Activated naive CD8-positive, alpha-beta T cell treated with anti-CD3 and anti-CD28 coated beads for 36 hours (primary cell): ENCODE measurements at regions not wholly inside any gene's neighbourhood (a gene's known extent, or its start where the extent isn't known, plus 50 kb on each side); places are given as distances from the start of the nearest gene placed in this dataset.

Experiments used
- DNase-seq: peaks from one replicate; pipeline ENCODE4 v3.0.0; 2021
- H3K27ac Mint-ChIP-seq: one replicate; pipeline ENCODE4 v1.8.0; 2022; ENCODE audit warnings: mild to moderate bottlenecking, moderate library complexity, mixed read lengths
- H3K27me3 Mint-ChIP-seq: one replicate; pipeline ENCODE4 v1.8.0; 2022; ENCODE audit warnings: mild to moderate bottlenecking, mixed read lengths
- H3K36me3 Mint-ChIP-seq: one replicate; pipeline ENCODE4 v1.8.0; 2021; ENCODE audit warnings: mild to moderate bottlenecking, mixed read lengths
- H3K4me1 Mint-ChIP-seq: one replicate; pipeline ENCODE4 v1.8.0; 2021; ENCODE audit warnings: mixed read lengths
- H3K4me3 Mint-ChIP-seq: one replicate; pipeline ENCODE4 v1.8.0; 2022; ENCODE audit warnings: mild to moderate bottlenecking, moderate library complexity, mixed read lengths
- H3K9me3 Mint-ChIP-seq: one replicate; pipeline ENCODE4 v1.8.0; 2022; ENCODE audit warnings: mixed read lengths

- no peaks in the 10 kb centered on the region for H3K4me1 Mint-ChIP-seq
- no peaks in the 10 kb centered on the region for H3K36me3 Mint-ChIP-seq
- H3K27ac Mint-ChIP-seq: no peak overlapping the region
- H3K27me3 Mint-ChIP-seq: peaks cover 11% of the 10 kb centered on the region
- no peak overlapping the region for H3K4me3 Mint-ChIP-seq
- DNase-seq: no peak
- H3K9me3 Mint-ChIP-seq: no peaks in the 10 kb centered on the region
These were observed 298.8 kb downstream of the LMO7 start for GRCh38 chr13:75934889-75935288.

DNA sequence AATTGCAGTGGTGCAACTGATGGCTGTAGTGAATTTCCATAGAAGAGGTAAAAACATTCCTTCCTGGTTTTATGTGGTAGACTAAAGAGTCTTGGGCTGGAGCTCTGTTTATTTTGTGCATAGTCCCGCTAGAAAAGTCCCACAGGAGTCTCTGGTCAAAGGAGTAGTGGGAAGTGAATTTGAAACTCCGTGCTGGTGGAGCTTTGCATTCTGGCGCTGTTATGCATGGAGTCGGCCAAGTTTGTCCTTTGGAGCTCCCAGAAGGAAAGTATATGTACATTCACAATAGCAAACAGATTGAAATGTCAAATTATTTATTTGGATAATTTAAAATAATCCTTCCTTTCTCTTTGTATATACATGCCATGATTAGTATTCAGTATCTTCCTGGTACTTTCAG lies 296.5 kb downstream of the LMO7 start:
- H3K9me3 Mint-ChIP-seq: no peaks in the 10 kb centered on the region
- H3K4me3 Mint-ChIP-seq: no peak overlapping the region
- DNase-seq: no peak
- no peaks in the 10 kb centered on the region for H3K4me1 Mint-ChIP-seq
- H3K36me3 Mint-ChIP-seq: no peaks in the 10 kb centered on the region
- peaks cover 12% of the 10 kb centered on the region for H3K27me3 Mint-ChIP-seq
- no peak overlapping the region for H3K27ac Mint-ChIP-seq

DNA sequence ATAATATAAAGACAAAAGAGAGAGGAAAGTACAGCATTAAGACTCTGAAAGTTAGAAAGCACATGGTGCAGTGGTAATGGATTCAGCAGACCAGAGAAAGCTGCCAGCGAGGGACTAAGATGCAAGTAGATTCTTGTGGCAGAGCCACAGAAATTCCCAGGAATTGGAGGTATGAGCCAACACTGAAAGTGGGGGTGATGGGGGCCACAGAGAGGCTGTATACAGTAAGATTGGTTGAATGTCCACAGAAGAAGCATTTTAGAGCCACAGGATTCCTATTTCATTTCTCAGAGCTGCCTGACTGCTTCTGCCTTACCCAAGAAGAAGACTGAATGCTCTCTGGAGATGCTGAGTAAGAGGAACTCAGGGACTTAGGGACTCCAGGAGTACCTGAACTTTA lies 295.0 kb downstream of the LMO7 start:
- Mint-ChIP-seq H3K4me3 (no peak overlapping the region), H3K36me3 (no peaks in the 10 kb centered on the region), H3K4me1 (no peaks in the 10 kb centered on the region), H3K27ac (no peak overlapping the region), H3K27me3 (peaks cover 12% of the 10 kb centered on the region), H3K9me3 (no peaks in the 10 kb centered on the region)
- no peak for DNase-seq

GRCh38 chr13:75929076-75929475 lies 292.9 kb downstream of the LMO7 start:
- DNase-seq: no peak
- peaks cover 12% of the 10 kb centered on the region for H3K27me3 Mint-ChIP-seq
- no peak overlapping the region for H3K4me3 Mint-ChIP-seq
- no peaks in the 10 kb centered on the region for H3K9me3 Mint-ChIP-seq
- H3K4me1 Mint-ChIP-seq: no peaks in the 10 kb centered on the region
- H3K27ac Mint-ChIP-seq: no peak overlapping the region
- H3K36me3 Mint-ChIP-seq: no peaks in the 10 kb centered on the region

DNA sequence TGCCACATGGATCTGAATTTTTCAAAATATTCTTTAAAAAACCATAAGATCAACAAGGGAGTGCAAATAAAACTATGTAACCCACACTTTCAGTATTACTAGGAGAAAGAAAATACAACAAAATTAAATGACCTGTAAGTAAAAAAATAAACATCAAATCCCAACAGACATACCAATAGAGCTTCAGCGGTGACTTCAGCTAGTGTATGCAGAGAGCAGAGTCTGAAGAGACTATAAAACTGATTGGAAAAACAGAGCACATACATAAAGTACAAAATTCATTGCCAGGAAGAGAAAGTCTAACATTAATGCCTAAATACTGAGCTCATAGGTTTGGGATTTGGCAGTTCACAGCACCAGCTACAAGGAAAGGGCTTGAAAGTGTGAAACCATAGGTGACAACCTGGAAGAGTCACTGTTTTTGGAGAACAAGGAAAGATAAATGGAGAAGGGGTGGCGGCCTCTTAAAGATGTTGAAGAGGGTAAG lies 291.1 kb downstream of the LMO7 start:
- peaks cover 12% of the 10 kb centered on the region for H3K27me3 Mint-ChIP-seq
- H3K4me3 Mint-ChIP-seq: no peak overlapping the region
- H3K36me3 Mint-ChIP-seq: no peaks in the 10 kb centered on the region
- H3K9me3 Mint-ChIP-seq: no peaks in the 10 kb centered on the region
- no peak overlapping the region for H3K27ac Mint-ChIP-seq
- DNase-seq: no peak
- no peaks in the 10 kb centered on the region for H3K4me1 Mint-ChIP-seq

DNA sequence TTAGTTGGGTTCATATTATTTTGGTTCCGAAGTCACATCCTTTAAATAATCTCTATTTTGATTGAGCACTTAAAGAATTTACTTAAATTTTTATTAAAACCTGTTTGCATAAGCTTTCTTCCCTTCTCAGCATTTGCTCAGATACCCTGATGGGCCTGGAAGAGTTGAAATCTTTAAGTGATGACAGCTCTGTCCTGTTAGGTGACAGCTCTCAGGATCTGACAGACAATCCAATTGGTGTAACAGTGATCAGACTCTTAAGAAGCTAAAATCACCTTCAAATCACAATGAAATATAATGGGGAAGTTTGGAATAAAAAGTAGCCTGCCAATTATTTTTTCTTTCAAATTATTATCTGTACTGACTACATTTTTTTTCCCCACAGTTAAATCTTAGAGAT lies 284.4 kb downstream of the LMO7 start:
- Mint-ChIP-seq H3K4me3 (no peak overlapping the region), H3K27ac (no peak overlapping the region), H3K4me1 (no peaks in the 10 kb centered on the region), H3K9me3 (no peaks in the 10 kb centered on the region), H3K36me3 (no peaks in the 10 kb centered on the region), H3K27me3 (no peaks in the 10 kb centered on the region)
- no peak for DNase-seq

DNA sequence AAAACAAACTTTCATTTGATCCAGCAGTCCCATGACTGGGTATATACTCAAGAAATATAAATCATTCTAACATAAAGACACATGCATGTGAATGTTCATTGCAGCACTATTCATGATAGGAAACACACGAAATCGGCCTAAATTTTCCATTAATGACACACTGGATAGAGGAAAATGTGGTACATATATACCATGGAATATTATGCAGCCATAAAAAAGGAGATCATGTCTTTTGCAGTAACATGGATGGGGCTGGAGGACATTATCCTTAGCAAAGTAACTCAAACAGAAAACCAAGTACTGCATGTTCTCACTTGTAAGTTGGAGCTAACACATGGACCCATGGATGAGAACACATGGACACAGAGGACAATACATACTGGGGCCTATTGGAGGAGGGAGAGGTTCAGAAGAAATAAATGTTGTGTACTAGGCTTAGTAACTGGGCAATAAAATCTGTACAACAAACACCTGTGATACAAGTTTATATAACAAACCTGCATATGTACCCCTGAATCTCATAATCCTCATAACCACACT lies 283.6 kb downstream of the LMO7 start:
- no peak for DNase-seq
- no peaks in the 10 kb centered on the region for H3K4me1 Mint-ChIP-seq
- H3K9me3 Mint-ChIP-seq: no peaks in the 10 kb centered on the region

DNA sequence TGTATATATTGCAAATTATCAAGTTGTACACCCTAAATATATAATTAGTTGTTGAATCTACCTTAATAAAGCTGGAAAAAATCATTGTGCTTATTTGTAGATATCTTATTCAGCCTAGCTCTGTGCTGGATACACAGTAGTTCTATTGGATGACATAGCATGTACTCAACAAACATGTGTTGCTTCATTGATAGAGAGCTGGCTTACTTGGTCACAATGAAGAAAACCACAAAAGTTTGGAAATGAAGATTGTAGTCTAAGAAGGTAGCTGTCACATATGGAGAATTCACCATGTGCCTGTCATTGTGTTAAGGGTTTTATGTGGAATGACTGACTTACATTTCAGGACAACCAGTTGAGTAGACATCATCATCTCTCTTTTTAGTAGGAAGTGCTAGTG lies 278.9 kb downstream of the LMO7 start:
- Mint-ChIP-seq H3K27ac (no peak overlapping the region), H3K36me3 (no peaks in the 10 kb centered on the region), H3K9me3 (no peaks in the 10 kb centered on the region), H3K4me1 (no peaks in the 10 kb centered on the region), H3K27me3 (no peaks in the 10 kb centered on the region), H3K4me3 (no peak overlapping the region)
- no peak for DNase-seq

More for the DNA sequence above, 283.6 kb downstream of the LMO7 start:
- H3K27ac Mint-ChIP-seq: no peak overlapping the region
- H3K4me3 Mint-ChIP-seq: no peak overlapping the region
- H3K27me3 Mint-ChIP-seq: no peaks in the 10 kb centered on the region
- no peaks in the 10 kb centered on the region for H3K36me3 Mint-ChIP-seq

- Mint-ChIP-seq H3K9me3 (no peaks in the 10 kb centered on the region), H3K4me1 (no peaks in the 10 kb centered on the region), H3K4me3 (no peak overlapping the region), H3K27ac (no peak overlapping the region), H3K36me3 (no peaks in the 10 kb centered on the region), H3K27me3 (no peaks in the 10 kb centered on the region)
- DNase-seq: no peak
These were observed 277.8 kb downstream of the LMO7 start for GRCh38 chr13:75913925-75914324.

GRCh38 chr13:75910591-75910990 lies 274.5 kb downstream of the LMO7 start:
- H3K27ac Mint-ChIP-seq: no peak overlapping the region
- H3K36me3 Mint-ChIP-seq: no peaks in the 10 kb centered on the region
- H3K9me3 Mint-ChIP-seq: no peaks in the 10 kb centered on the region
- no peak overlapping the region for H3K4me3 Mint-ChIP-seq
- no peak for DNase-seq
- H3K27me3 Mint-ChIP-seq: no peaks in the 10 kb centered on the region
- no peaks in the 10 kb centered on the region for H3K4me1 Mint-ChIP-seq
